Ishikawa (cell line): ENCODE measurements at regions not wholly inside any gene's neighbourhood (a gene's known extent, or its start where the extent isn't known, plus 50 kb on each side); places are given as distances from the start of the nearest gene placed in this dataset.

Source experiments
- CREB1 ChIP-seq: IDR thresholded peaks from 2 replicates; pipeline ENCODE4 v1.6.1; 2012; ENCODE audit warnings: low read depth
- EP300 ChIP-seq: IDR thresholded peaks from 2 replicates; pipeline ENCODE4 v1.6.1; 2012; ENCODE audit warnings: borderline replicate concordance
- FOXM1 ChIP-seq: IDR thresholded peaks from 2 replicates; pipeline ENCODE4 v1.6.1; 2012; ENCODE audit warnings: low read depth, borderline replicate concordance
- NFIC ChIP-seq: IDR thresholded peaks from 2 replicates; pipeline ENCODE4 v1.6.1; 2012
- RAD21 ChIP-seq: IDR thresholded peaks from 2 replicates; pipeline ENCODE4 v1.6.1; 2012; ENCODE audit warnings: low read depth
- TAF1 ChIP-seq: IDR thresholded peaks from 2 replicates; pipeline ENCODE4 v1.6.1; 2012; ENCODE audit warnings: low read depth, mild to moderate bottlenecking
- TCF12 ChIP-seq: IDR thresholded peaks from 2 replicates; pipeline ENCODE4 v1.6.1; 2012; ENCODE audit warnings: low read depth
- YY1 ChIP-seq: IDR thresholded peaks from 2 replicates; pipeline ENCODE4 v1.6.1; 2012; ENCODE audit warnings: low read depth
- ZBTB7A ChIP-seq: IDR thresholded peaks from 2 replicates; pipeline ENCODE4 v1.6.1; 2012; ENCODE audit warnings: low read depth
- TF ChIP-seq, protein P1 (sequence below): IDR thresholded peaks from 2 replicates; pipeline ENCODE4 v1.6.1; 2012; ENCODE audit warnings: low read depth, mild to moderate bottlenecking
- TF ChIP-seq, protein P2 (sequence below): IDR thresholded peaks from 2 replicates; pipeline ENCODE4 v1.6.1; 2012

DNA sequence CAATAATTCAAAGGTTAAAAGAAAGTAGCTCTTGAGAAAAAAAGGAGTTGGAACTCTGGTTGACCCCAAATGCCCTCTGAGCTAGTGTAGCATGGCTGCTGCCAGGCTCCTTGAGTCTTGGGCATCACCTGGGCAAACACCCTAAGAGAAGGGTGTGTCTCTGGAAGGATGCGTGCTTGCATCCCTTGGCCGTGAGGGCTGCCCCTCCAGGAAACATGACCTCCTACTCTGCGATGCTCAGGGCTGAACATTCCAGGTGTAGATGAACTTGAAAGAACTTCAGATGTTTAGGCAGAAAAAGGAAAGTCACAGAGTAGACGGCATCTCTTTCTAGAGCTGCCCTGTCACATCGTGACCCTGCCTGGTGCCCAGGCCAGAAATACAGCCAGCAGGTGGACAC lies 189.4 kb upstream of the TCERG1L start:
- no peak for TF ChIP-seq RAD21
- TF ChIP-seq, protein P1, sequence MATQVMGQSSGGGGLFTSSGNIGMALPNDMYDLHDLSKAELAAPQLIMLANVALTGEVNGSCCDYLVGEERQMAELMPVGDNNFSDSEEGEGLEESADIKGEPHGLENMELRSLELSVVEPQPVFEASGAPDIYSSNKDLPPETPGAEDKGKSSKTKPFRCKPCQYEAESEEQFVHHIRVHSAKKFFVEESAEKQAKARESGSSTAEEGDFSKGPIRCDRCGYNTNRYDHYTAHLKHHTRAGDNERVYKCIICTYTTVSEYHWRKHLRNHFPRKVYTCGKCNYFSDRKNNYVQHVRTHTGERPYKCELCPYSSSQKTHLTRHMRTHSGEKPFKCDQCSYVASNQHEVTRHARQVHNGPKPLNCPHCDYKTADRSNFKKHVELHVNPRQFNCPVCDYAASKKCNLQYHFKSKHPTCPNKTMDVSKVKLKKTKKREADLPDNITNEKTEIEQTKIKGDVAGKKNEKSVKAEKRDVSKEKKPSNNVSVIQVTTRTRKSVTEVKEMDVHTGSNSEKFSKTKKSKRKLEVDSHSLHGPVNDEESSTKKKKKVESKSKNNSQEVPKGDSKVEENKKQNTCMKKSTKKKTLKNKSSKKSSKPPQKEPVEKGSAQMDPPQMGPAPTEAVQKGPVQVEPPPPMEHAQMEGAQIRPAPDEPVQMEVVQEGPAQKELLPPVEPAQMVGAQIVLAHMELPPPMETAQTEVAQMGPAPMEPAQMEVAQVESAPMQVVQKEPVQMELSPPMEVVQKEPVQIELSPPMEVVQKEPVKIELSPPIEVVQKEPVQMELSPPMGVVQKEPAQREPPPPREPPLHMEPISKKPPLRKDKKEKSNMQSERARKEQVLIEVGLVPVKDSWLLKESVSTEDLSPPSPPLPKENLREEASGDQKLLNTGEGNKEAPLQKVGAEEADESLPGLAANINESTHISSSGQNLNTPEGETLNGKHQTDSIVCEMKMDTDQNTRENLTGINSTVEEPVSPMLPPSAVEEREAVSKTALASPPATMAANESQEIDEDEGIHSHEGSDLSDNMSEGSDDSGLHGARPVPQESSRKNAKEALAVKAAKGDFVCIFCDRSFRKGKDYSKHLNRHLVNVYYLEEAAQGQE = no peak
- no peak for TF ChIP-seq YY1
- no peak for TF ChIP-seq CREB1
- TF ChIP-seq TAF1 = no peak
- no peak for TF ChIP-seq NFIC
- no peak for TF ChIP-seq ZBTB7A
- TF ChIP-seq EP300 = no peak
- TF ChIP-seq, protein P2, sequence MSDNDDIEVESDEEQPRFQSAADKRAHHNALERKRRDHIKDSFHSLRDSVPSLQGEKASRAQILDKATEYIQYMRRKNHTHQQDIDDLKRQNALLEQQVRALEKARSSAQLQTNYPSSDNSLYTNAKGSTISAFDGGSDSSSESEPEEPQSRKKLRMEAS = no peak
- no peak for TF ChIP-seq TCF12
- TF ChIP-seq FOXM1 = no peak
